Endothelial cell of umbilical vein (primary cell): ENCODE measurements at regions not wholly inside any gene's neighbourhood (a gene's known extent, or its start where the extent isn't known, plus 50 kb on each side); places are given as distances from the start of the nearest gene placed in this dataset.

ENCODE experiments used
- BruUV-seq: library from RNA; stranded (reverse); fragments of 400-500 nt; replicated peaks from 2 replicates; lab custom pipeline; 2021; lab: Mats Ljungman, UMichigan
- CTCF ChIA-PET: fragments of 300-600, 350-600 bp; sonication (Branson Sonifier 250); formaldehyde crosslinking; loops from one replicate; lab custom pipeline; 2021; ENCODE audit warnings: antibody characterized with exemption, inconsistent platforms; lab: Charles Lee
- POLR2A ChIA-PET: fragments of 300-600, 350-600 bp; sonication (Branson Sonifier 250); formaldehyde crosslinking; loops from one replicate; lab custom pipeline; 2021; ENCODE audit warnings: antibody characterized with exemption, inconsistent platforms; lab: Charles Lee
- DNase-seq: peaks from one replicate; pipeline ENCODE4 v3.0.0-alpha.2; 2011; ENCODE audit warnings: low read depth, low spot score
- FAIRE-seq: peaks from 2 replicates; lab custom pipeline; 2011; peaks lifted over from hg19 to GRCh38; lab: Jason Lieb, UNC
- H2AFZ ChIP-seq: 2 replicates; pipeline ENCODE4 v1.6.0; 2012; ENCODE audit warnings: low read depth, low read length, control low read depth, inconsistent platforms
- H3K27ac ChIP-seq: 2 replicates; pipeline ENCODE4 v1.5.1; 2011; ENCODE audit warnings: low read depth, mild to moderate bottlenecking, control low read depth, low read length, moderate library complexity; ENCODE audit not compliant: insufficient read depth
- H3K27me3 ChIP-seq, 2 experiments: 2 replicates each; pipeline versions ENCODE4 v1.6.0 to v1.6.1; 2011; ENCODE audit warnings: low read length in 2 of 2, mixed read lengths in 1 of 2; ENCODE audit not compliant: control insufficient read depth in 2 of 2, insufficient read depth in 2 of 2
- H3K36me3 ChIP-seq, 2 experiments: 2 replicates in 1 of 2; 3 replicates in 1 of 2; pipeline ENCODE4 v1.5.1; 2011; ENCODE audit warnings: low read length in 2 of 2, mild to moderate bottlenecking in 1 of 2, moderate library complexity in 1 of 2; ENCODE audit not compliant: control insufficient read depth in 2 of 2, insufficient read depth in 2 of 2; ENCODE audit errors: extremely low read depth in 1 of 2
- H3K4me1 ChIP-seq: 3 replicates; pipeline ENCODE4 v1.5.1; 2011; ENCODE audit warnings: mild to moderate bottlenecking, low read length; ENCODE audit not compliant: control insufficient read depth, insufficient read depth; ENCODE audit errors: extremely low read depth
- H3K4me2 ChIP-seq: 2 replicates; pipeline ENCODE4 v1.6.1; 2011; ENCODE audit warnings: low read length, control low read depth, mixed read lengths; ENCODE audit not compliant: insufficient read depth
- H3K4me3 ChIP-seq, 3 experiments: fragments of 200-600 bp in 1 of 3; sonication (generic), shearing (Covaris generic) in 1 of 3; replicated peaks in 1 of 3; 2 replicates each; pipeline ENCODE4 v1.5.1; 2011 to 2016; ENCODE audit warnings: control low read depth in 3 of 3, low read length in 3 of 3, mild to moderate bottlenecking in 2 of 3, inconsistent platforms in 1 of 3, low read depth in 1 of 3, moderate library complexity in 1 of 3; ENCODE audit not compliant: insufficient read depth in 1 of 3
- H3K79me2 ChIP-seq: 2 replicates; pipeline ENCODE4 v1.6.0; 2012; ENCODE audit warnings: low read length, inconsistent platforms; ENCODE audit not compliant: control insufficient read depth, insufficient read depth
- H3K9ac ChIP-seq: replicated peaks from 2 replicates; pipeline ENCODE3; 2011; ENCODE audit warnings: low read length, control low read depth; ENCODE audit not compliant: insufficient read depth; ENCODE audit errors: extremely low read depth
- H3K9me1 ChIP-seq: replicated peaks from 3 replicates; pipeline ENCODE4 v1.6.0; 2011; ENCODE audit warnings: mild to moderate bottlenecking, low read length; ENCODE audit not compliant: control insufficient read depth, insufficient read depth; ENCODE audit errors: extremely low read depth
- H3K9me3 ChIP-seq: replicated peaks from 2 replicates; pipeline ENCODE4 v1.5.1; 2012; ENCODE audit warnings: low read length, inconsistent platforms; ENCODE audit not compliant: control insufficient read depth, insufficient read depth
- H4K20me1 ChIP-seq: replicated peaks from 2 replicates; pipeline ENCODE3; 2011; ENCODE audit warnings: mild to moderate bottlenecking, low read length; ENCODE audit not compliant: control insufficient read depth, insufficient read depth; ENCODE audit errors: extremely low read depth
- CTCF ChIP-seq, 2 donors: IDR thresholded peaks; 1 replicate in 1 of 2; 2 replicates in 1 of 2; pipeline ENCODE4 v1.5.1; 2011; ENCODE audit warnings: low read length in 2 of 2, mild to moderate bottlenecking in 2 of 2, moderate library complexity in 2 of 2, control low read depth in 1 of 2, inconsistent platforms in 1 of 2, low read depth in 1 of 2; ENCODE audit not compliant: insufficient read depth in 1 of 2; ENCODE audit errors: extremely low read depth in 1 of 2
- EZH2 ChIP-seq: IDR thresholded peaks from 2 replicates; pipeline ENCODE4 v1.6.1; 2012; ENCODE audit warnings: borderline replicate concordance, low read depth, mild to moderate bottlenecking, moderate library complexity, low read length, inconsistent platforms; ENCODE audit not compliant: severe bottlenecking
- FOS ChIP-seq: IDR thresholded peaks from 2 replicates; pipeline ENCODE4 v1.6.1; 2011; ENCODE audit warnings: mild to moderate bottlenecking, low read length, moderate library complexity, borderline replicate concordance; ENCODE audit not compliant: insufficient read depth
- GATA2 ChIP-seq: IDR thresholded peaks from 2 replicates; pipeline ENCODE4 v1.7.0; 2011; ENCODE audit warnings: low read depth, mild to moderate bottlenecking, moderate library complexity, mixed read lengths, low read length; ENCODE audit not compliant: insufficient read length, insufficient read depth
- JUN ChIP-seq: IDR thresholded peaks from 2 replicates; pipeline ENCODE4 v1.6.1; 2011; ENCODE audit warnings: borderline replicate concordance, low read depth; ENCODE audit not compliant: insufficient read length, insufficient read depth
- MAX ChIP-seq: IDR thresholded peaks from 2 replicates; pipeline ENCODE4 v1.6.1; 2011; ENCODE audit not compliant: insufficient read depth, insufficient read length
- MYC ChIP-seq: IDR thresholded peaks from one replicate; pipeline ENCODE4 v1.6.1; 2011; ENCODE audit warnings: mild to moderate bottlenecking, low read depth, low read length
- POLR2A ChIP-seq: IDR thresholded peaks from 2 replicates; pipeline ENCODE4 v1.6.1; 2012; ENCODE audit warnings: low read depth, mild to moderate bottlenecking, control low read depth, low read length
- POLR2AphosphoS5 ChIP-seq: IDR thresholded peaks from 2 replicates; pipeline ENCODE4 v1.6.1; 2012; ENCODE audit warnings: low read depth, mild to moderate bottlenecking, control low read depth, low read length, moderate library complexity; ENCODE audit not compliant: insufficient read depth
- dilution Hi-C: fragments of 300-500 bp; cut with MboI; formaldehyde crosslinking; loops from one replicate; pipeline ENCODE4 v1.15.0; 2019; ENCODE audit warnings: low sequenced_read_pairs; ENCODE audit not compliant: extremely low pct_ligation_motif_present
- intact Hi-C: fragments of 100-400 bp; cut with micrococcal nuclease; formaldehyde crosslinking; loops from one replicate; pipeline ENCODE4 v1.10.0; 2022

- H3K9me3 ChIP-seq, result no peaks in the 10 kb centered on the region
- H3K9me1 ChIP-seq, result no peaks in the 10 kb centered on the region
- CTCF ChIA-PET, result no interaction called here
- BruUV-seq, result no TSS peak
- H3K4me3 ChIP-seq, result no peak overlapping the region
- H3K4me1 ChIP-seq, result no peaks in the 10 kb centered on the region
- FAIRE-seq, result no peak
- TF ChIP-seq CTCF (IDR thresholded peaks at IDR 0.05; ENCODE audit: extremely low read depth in 1 of 2, insufficient read depth in 1 of 2, low read depth in 1 of 2, low read length in 2 of 2) (no peak), MYC (no peak), MAX (no peak), POLR2A (no peak), EZH2 (no peak), GATA2 (no peak), POLR2AphosphoS5 (no peak), JUN (no peak), FOS (no peak)
- no peak overlapping the region for H3K9ac ChIP-seq
- H3K79me2 ChIP-seq, result no peaks in the 10 kb centered on the region
- DNase-seq, result no peak
- intact Hi-C loops, result no loop called here
- no peak overlapping the region for H2AFZ ChIP-seq
- no peaks in the 10 kb centered on the region for H3K27me3 ChIP-seq
- H3K4me2 ChIP-seq, result no peak overlapping the region
- H3K27ac ChIP-seq, result no peak overlapping the region
- no peaks in the 10 kb centered on the region for H3K36me3 ChIP-seq
- POLR2A ChIA-PET, result no interaction called here
- dilution Hi-C loops, result no loop called here
- no peaks in the 10 kb centered on the region for H4K20me1 ChIP-seq
Observed at GRCh38 chr15:95726891-95727290, 603.6 kb upstream of the NR2F2 start.
